ENCODE measurements at regions not wholly inside any gene's neighbourhood (a gene's known extent, or its start where the extent isn't known, plus 50 kb on each side); places are given as distances from the start of the nearest gene placed in this dataset.

DNA sequence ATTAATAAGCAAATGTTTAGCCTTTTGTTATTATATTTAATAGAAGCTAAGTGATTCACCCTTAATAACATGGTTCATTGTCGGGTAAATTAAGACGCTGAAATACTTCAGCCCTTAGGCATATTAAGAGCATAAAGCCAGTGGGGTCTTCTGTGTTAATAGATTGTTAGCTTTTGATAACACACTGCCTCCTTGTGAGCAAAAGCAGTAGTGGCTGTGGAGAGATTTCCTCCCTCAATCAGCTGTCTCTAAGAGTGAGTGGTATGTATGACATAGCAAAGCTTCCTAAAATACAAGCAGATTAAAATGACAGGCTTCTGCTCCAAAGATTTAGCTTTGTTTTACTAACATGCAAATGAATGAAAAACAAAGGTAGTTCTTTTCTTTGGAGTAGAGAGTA, 143.7 kb upstream of the SYT4 start:
- TF ChIP-seq, protein P1, sequence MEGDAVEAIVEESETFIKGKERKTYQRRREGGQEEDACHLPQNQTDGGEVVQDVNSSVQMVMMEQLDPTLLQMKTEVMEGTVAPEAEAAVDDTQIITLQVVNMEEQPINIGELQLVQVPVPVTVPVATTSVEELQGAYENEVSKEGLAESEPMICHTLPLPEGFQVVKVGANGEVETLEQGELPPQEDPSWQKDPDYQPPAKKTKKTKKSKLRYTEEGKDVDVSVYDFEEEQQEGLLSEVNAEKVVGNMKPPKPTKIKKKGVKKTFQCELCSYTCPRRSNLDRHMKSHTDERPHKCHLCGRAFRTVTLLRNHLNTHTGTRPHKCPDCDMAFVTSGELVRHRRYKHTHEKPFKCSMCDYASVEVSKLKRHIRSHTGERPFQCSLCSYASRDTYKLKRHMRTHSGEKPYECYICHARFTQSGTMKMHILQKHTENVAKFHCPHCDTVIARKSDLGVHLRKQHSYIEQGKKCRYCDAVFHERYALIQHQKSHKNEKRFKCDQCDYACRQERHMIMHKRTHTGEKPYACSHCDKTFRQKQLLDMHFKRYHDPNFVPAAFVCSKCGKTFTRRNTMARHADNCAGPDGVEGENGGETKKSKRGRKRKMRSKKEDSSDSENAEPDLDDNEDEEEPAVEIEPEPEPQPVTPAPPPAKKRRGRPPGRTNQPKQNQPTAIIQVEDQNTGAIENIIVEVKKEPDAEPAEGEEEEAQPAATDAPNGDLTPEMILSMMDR (IDR thresholded peaks at IDR 0.05 in 2 of 3, conservative IDR thresholded peaks at IDR 0.05 in 1 of 3; ENCODE audit: borderline replicate concordance in 1 of 3, insufficient read depth in 1 of 3, low read depth in 2 of 3, low read length in 2 of 3): no peak
- TF ChIP-seq YY1 (IDR thresholded peaks at IDR 0.05; ENCODE audit: extremely low read depth, insufficient replicate concordance, low read depth, low read length) (no peak), EZH2 (IDR thresholded peaks at IDR 0.05) (no peak), SP1 (IDR thresholded peaks at IDR 0.05; ENCODE audit: low read depth) (no peak), REST (IDR thresholded peaks at IDR 0.05; ENCODE audit: low read depth) (no peak), POLR2A (IDR thresholded peaks at IDR 0.05; ENCODE audit: borderline replicate concordance, extremely low read depth, insufficient read depth, insufficient read length) (no peak), TCF7L2 (IDR thresholded peaks at IDR 0.05; ENCODE audit: borderline replicate concordance, extremely low read depth, insufficient read depth, insufficient read length) (no peak), POLR2AphosphoS5 (IDR thresholded peaks at IDR 0.05; ENCODE audit: low read depth, low read length) (no peak), SIN3A (IDR thresholded peaks at IDR 0.05; ENCODE audit: low read depth) (no peak), CEBPB (IDR thresholded peaks at IDR 0.05; ENCODE audit: low read depth) (no peak), CBX3 (IDR thresholded peaks at IDR 0.05; ENCODE audit: low read depth) (no peak), SRF (IDR thresholded peaks at IDR 0.05; ENCODE audit: low read depth) (no peak)
- TF ChIP-seq, protein P2, sequence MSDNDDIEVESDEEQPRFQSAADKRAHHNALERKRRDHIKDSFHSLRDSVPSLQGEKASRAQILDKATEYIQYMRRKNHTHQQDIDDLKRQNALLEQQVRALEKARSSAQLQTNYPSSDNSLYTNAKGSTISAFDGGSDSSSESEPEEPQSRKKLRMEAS (IDR thresholded peaks at IDR 0.05): no peak

Measured in HCT116 (cell line).